GM12872 (cell line): ENCODE measurements at regions not wholly inside any gene's neighbourhood (a gene's known extent, or its start where the extent isn't known, plus 50 kb on each side); places are given as distances from the start of the nearest gene placed in this dataset.

Experiments used
- CTCF ChIP-seq: IDR thresholded peaks from 3 replicates; pipeline ENCODE4 v1.5.1; 2011; ENCODE audit warnings: low read depth, mild to moderate bottlenecking, low read length, moderate library complexity; ENCODE audit not compliant: insufficient read depth

DNA sequence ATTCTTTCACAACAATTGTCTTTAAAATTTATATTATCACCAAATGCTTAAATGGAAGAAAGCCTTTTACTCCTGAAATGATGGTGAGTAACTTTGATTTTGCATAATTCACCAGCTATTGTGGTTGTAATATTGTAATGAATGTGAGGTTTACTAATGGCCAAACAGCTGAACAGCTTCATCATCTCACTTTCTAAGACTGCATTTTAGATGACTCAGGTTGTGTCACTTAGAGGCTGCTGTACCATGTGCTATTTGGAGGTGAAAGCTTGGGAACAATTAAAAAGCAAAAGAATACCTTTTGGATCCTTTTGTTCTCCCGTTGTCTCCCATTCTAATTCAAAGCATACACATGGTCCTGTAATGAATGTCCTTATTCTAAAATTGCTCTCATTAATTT lies 604.0 kb upstream of the PFKP start:
- TF ChIP-seq CTCF: no peak

DNA sequence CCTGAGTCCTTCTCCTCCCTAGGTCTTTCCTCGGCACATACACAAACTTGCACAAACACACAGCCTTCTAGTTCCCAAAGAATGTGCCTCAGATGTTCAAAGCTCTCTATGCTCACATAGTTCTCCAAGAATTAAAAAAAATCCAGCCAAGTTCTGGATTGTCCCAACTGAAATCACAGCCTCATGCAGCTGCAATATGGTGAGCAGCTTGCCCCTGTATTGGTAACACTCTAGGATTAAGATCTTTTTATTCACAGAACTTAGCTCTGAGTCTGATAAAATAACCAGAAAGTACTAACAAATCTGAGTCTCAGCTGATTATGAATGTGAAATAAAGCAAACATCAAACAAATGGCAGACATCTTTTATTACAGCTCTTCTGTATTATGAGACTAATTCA lies 604.8 kb upstream of the PFKP start:
- no peak for TF ChIP-seq CTCF

- TF ChIP-seq CTCF: no peak
These were observed 606.5 kb upstream of the PFKP start for GRCh38 chr10:2460812-2461211.

DNA sequence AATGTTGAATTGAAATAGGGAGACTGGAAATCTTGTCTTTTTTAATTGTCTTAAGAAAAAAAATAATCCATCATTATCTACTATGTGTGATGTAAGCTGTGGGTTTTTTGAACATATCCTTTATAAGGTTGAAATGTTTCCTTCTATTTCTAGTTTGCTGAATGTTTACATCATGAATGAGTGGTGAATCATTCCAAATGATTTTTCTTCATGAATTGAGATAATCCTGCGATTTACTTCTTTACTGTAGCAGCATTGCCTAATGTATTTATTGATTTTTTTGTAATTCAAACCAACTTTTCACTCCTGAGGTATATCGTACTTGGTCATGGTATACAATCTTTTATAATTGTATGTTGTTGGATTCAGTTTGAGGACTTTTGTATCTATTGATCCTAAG lies 607.6 kb upstream of the PFKP start:
- TF ChIP-seq CTCF: no peak

DNA sequence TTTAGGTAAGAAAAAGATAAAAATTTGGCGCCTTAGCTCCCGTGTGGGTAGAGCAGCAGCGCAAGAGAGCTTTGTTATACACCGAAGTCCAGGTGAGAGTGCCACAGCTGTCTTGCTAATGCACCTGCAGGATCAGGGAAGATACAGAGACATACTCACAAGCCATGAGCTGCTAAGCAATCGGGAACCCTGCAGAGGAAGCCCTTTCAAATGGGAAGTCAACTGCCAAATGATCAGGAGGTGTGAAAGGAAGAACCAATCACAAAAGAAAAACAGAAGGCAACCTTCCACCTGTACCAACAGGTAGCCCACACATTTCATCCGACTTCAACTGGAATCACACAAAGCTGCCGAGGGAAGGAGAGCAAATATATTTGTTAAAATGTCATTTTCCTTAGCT lies 610.5 kb upstream of the PFKP start:
- no peak for TF ChIP-seq CTCF

GRCh38 chr10:2445370-2445769 lies 622.0 kb upstream of the PFKP start:
- no peak for TF ChIP-seq CTCF

DNA sequence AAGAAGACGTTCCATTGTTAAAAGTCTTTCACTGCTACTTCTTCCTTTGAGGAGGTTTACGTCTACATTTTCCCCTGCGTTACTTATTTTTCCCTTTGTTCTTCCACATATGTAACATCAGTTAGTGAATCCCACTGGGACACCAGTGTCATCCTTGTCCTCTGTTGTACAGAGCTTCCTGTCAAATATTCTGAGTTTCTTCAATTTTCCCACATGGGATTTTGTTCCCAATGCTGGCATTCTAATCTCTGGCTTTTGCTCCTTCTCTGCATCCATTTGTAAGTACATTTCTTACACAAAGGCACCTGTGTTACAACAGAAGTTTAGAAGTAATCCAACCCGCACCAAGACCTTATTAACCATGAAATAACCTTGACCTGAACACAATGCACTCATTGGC lies 627.4 kb upstream of the PFKP start:
- TF ChIP-seq CTCF: no peak

GRCh38 chr10:2439000-2439399 lies 628.3 kb upstream of the PFKP start:
- no peak for TF ChIP-seq CTCF
